ENCODE measurements at regions not wholly inside any gene's neighbourhood (a gene's known extent, or its start where the extent isn't known, plus 50 kb on each side); places are given as distances from the start of the nearest gene placed in this dataset.

- Histone ChIP-seq H3K27me3 (ENCODE audit: control insufficient read depth, insufficient read depth, low read length) (no peaks in the 10 kb centered on the region), H3K36me3 (ENCODE audit: control insufficient read depth, insufficient read depth, low read length) (no peaks in the 10 kb centered on the region), H3K9me3 (ENCODE audit: control insufficient read depth, insufficient read depth, low read depth, low read length) (no peaks in the 10 kb centered on the region), H3K4me1 (ENCODE audit: control insufficient read depth, insufficient read depth, low read length) (no peaks in the 10 kb centered on the region), H3K4me3 (ENCODE audit: low read depth in 2 of 2, low read length in 2 of 2) (no peak overlapping the region), H3K27ac (ENCODE audit: low read length) (no peak overlapping the region)
- ATAC-seq = no peak
- DNase-seq (ENCODE audit: low read depth, low spot score) = no peak
- intact Hi-C loops (cut with micrococcal nuclease; ENCODE audit: unreplicated experiment) = no loop called here
- in situ Hi-C loops (cut with HindIII; ENCODE audit: low pct_unique_long_range_greater_than_20kb, low sequenced_read_pairs) = no loop called here
- TF ChIP-seq REST (IDR thresholded peaks at IDR 0.05; ENCODE audit: insufficient read depth in 1 of 2, low read depth in 2 of 2, low read length in 1 of 2) = no peak
- TF ChIP-seq, protein P1, sequence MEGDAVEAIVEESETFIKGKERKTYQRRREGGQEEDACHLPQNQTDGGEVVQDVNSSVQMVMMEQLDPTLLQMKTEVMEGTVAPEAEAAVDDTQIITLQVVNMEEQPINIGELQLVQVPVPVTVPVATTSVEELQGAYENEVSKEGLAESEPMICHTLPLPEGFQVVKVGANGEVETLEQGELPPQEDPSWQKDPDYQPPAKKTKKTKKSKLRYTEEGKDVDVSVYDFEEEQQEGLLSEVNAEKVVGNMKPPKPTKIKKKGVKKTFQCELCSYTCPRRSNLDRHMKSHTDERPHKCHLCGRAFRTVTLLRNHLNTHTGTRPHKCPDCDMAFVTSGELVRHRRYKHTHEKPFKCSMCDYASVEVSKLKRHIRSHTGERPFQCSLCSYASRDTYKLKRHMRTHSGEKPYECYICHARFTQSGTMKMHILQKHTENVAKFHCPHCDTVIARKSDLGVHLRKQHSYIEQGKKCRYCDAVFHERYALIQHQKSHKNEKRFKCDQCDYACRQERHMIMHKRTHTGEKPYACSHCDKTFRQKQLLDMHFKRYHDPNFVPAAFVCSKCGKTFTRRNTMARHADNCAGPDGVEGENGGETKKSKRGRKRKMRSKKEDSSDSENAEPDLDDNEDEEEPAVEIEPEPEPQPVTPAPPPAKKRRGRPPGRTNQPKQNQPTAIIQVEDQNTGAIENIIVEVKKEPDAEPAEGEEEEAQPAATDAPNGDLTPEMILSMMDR (IDR thresholded peaks at IDR 0.05) = no peak
- TF ChIP-seq POLR2AphosphoS5 (IDR thresholded peaks at IDR 0.05; ENCODE audit: low read depth, low read length) = no peak
- TF ChIP-seq TCF7L2 (IDR thresholded peaks at IDR 0.05; ENCODE audit: low read depth, low read length) = no peak
- TF ChIP-seq SIN3A (IDR thresholded peaks at IDR 0.05; ENCODE audit: borderline replicate concordance, insufficient read depth, low read depth, low read length) = no peak
- POLR2A ChIA-PET = no interaction called here
- CTCF ChIA-PET = no interaction called here
- no TSS peak for BruUV-seq (replicated peaks)
Measured at GRCh38 chr18:71049893-71050292, 761.0 kb downstream of the SOCS6 start.

DNA sequence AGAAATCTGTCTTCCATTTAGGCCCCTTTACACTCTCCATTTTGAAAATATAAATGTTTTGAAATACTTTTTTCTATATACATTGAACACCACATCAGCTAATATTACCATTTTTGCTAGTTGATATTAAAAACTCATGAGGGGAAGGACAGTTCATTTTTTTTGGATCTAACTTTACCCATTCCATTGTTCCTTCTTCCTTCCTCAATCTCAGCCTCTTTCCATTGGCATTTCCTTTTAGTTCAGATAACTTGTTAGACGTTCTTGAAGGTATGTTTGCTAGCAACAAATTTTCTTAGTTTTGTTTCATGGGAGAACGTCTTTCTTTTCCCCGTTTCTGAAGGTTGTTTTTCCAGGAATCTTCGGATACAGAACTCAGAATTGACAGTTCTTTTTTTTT is 759.0 kb downstream of the SOCS6 start:
- DNase-seq (ENCODE audit: low read depth, low spot score) (no peak), ATAC-seq (no peak)
- no peaks in the 10 kb centered on the region for H3K27me3 ChIP-seq (ENCODE audit: control insufficient read depth, insufficient read depth, low read length)
- no peak overlapping the region for H3K4me3 ChIP-seq (ENCODE audit: low read depth in 2 of 2, low read length in 2 of 2)
- H3K9me3 ChIP-seq (ENCODE audit: control insufficient read depth, insufficient read depth, low read depth, low read length) = no peaks in the 10 kb centered on the region
- ChIA-PET POLR2A (no interaction called here), CTCF (no interaction called here)
- H3K36me3 ChIP-seq (ENCODE audit: control insufficient read depth, insufficient read depth, low read length) = no peaks in the 10 kb centered on the region
- TF ChIP-seq TCF7L2 (IDR thresholded peaks at IDR 0.05; ENCODE audit: low read depth, low read length) = no peak
- no peak for TF ChIP-seq POLR2AphosphoS5 (IDR thresholded peaks at IDR 0.05; ENCODE audit: low read depth, low read length)
- TF ChIP-seq SIN3A (IDR thresholded peaks at IDR 0.05; ENCODE audit: borderline replicate concordance, insufficient read depth, low read depth, low read length) = no peak
- TF ChIP-seq, protein P1 (IDR thresholded peaks at IDR 0.05) = no peak
- TF ChIP-seq REST (IDR thresholded peaks at IDR 0.05; ENCODE audit: insufficient read depth in 1 of 2, low read depth in 2 of 2, low read length in 1 of 2) = no peak
- intact Hi-C loops (cut with micrococcal nuclease; ENCODE audit: unreplicated experiment) = no loop called here
- no peaks in the 10 kb centered on the region for H3K4me1 ChIP-seq (ENCODE audit: control insufficient read depth, insufficient read depth, low read length)
- no peak overlapping the region for H3K27ac ChIP-seq (ENCODE audit: low read length)
- in situ Hi-C loops (cut with HindIII; ENCODE audit: low pct_unique_long_range_greater_than_20kb, low sequenced_read_pairs) = no loop called here
- BruUV-seq (replicated peaks) = no TSS peak
